GM18861 (cell line): ENCODE measurements at regions not wholly inside any gene's neighbourhood (a gene's known extent, or its start where the extent isn't known, plus 50 kb on each side); places are given as distances from the start of the nearest gene placed in this dataset.

ENCODE experiments used
- ATAC-seq: cut with Tn5 transposase; IDR thresholded peaks from one replicate; pipeline ENCODE4 v1.9.1; 2021; ENCODE audit not compliant: unreplicated experiment

DNA sequence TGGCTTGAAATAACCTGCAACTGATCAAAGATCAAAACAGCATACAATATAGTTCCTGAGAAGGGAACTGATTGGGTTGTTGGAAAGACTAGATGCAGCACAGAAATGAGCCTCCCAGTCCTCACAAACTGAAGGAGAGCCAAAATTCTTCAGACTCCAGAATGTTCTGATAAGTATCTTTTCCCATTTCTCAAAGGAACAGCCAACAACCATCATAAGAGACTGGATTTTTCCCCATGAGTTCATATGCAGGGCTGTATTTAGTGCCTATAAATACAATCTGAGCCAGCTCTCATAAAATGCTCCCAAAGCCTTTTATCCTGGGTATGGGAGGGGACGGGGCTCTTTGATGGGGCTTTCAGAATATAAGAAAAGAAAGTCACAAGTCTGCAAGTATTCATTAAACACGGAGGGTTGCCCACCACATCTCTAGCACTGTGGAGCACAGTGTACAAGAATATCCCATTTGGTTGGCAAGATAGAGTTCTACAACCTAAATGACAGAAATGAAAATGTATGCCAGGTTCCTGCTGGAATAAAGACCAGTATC, 50.7 kb upstream of the LYVE1 start:
- no peak for ATAC-seq

DNA sequence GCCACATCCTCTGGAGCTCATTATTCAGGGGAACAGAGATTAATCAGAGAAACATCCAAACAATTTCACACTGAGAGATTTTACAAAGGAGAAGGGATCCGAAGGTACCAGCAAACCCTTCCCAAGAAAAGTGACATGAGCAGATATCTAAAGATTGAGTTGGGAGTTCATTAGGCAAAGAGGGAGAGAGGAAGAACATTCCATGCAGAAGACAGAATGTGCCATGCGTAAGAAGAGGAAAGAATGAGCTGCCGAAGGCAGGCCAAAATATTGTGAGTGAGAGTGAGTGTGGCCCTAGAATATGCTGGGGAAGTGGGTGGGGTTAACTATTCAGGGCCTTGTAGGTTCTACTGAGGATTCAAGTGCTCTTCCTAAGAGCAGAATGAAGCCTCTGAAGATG, 50.0 kb upstream of the LYVE1 start:
- no peak for ATAC-seq
